DND-41 (cell line): ENCODE measurements at regions not wholly inside any gene's neighbourhood (a gene's known extent, or its start where the extent isn't known, plus 50 kb on each side); places are given as distances from the start of the nearest gene placed in this dataset.

Experiments used
- EZH2 ChIP-seq: IDR thresholded peaks from 3 replicates; pipeline ENCODE4 v1.6.1; 2012; ENCODE audit warnings: borderline replicate concordance, low read depth, mild to moderate bottlenecking, moderate library complexity, low read length, inconsistent platforms; ENCODE audit not compliant: severe bottlenecking
- TF ChIP-seq, protein P1 (sequence below): IDR thresholded peaks from 2 replicates; pipeline ENCODE4 v1.5.1; 2012; ENCODE audit warnings: borderline replicate concordance, low read length, moderate library complexity, mild to moderate bottlenecking; ENCODE audit not compliant: poor library complexity, severe bottlenecking; ENCODE audit errors: extremely low read depth

DNA sequence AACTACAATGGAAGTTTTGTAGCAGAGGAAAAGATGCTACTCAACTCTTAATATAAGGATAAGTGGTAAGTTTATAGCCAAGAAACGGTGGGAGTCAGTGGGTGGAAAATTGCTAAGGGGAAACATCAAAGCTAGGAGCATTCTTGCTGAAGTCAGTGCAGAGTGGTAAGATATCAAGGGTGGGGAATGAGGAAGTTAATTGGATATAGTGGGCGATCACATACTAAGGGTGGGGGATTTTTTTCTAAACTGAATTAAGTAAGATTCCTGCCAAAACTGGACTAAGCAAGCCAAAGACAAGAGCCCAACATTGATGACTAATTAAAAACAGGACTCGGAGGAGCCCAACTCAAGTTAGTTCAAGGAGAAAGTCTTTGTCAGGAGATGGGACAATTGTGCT is 525.4 kb downstream of the CCDC85A start:
- TF ChIP-seq, protein P1, sequence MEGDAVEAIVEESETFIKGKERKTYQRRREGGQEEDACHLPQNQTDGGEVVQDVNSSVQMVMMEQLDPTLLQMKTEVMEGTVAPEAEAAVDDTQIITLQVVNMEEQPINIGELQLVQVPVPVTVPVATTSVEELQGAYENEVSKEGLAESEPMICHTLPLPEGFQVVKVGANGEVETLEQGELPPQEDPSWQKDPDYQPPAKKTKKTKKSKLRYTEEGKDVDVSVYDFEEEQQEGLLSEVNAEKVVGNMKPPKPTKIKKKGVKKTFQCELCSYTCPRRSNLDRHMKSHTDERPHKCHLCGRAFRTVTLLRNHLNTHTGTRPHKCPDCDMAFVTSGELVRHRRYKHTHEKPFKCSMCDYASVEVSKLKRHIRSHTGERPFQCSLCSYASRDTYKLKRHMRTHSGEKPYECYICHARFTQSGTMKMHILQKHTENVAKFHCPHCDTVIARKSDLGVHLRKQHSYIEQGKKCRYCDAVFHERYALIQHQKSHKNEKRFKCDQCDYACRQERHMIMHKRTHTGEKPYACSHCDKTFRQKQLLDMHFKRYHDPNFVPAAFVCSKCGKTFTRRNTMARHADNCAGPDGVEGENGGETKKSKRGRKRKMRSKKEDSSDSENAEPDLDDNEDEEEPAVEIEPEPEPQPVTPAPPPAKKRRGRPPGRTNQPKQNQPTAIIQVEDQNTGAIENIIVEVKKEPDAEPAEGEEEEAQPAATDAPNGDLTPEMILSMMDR: no peak
- TF ChIP-seq EZH2: no peak
